HEK293T (cell line): ENCODE measurements at regions not wholly inside any gene's neighbourhood (a gene's known extent, or its start where the extent isn't known, plus 50 kb on each side); places are given as distances from the start of the nearest gene placed in this dataset.

Source experiments
- CTCF ChIA-PET: fragments of 350-600 bp; formaldehyde crosslinking; extraction: SDS; loops from one replicate; lab custom pipeline; 2021; ENCODE audit warnings: antibody characterized with exemption, inconsistent platforms; lab: Yijun Ruan, JAX
- POLR2A ChIA-PET: fragments of 350-600 bp; formaldehyde crosslinking; extraction: SDS; loops from one replicate; lab custom pipeline; 2020; ENCODE audit warnings: antibody characterized with exemption, inconsistent platforms; lab: Yijun Ruan, JAX
- DNase-seq: peaks from one replicate; pipeline ENCODE4 v3.0.0; 2012; ENCODE audit warnings: mixed read lengths; ENCODE audit errors: extremely low spot score
- ARNT ChIP-seq: fragments of 450-650 bp; IDR thresholded peaks from 2 replicates; pipeline ENCODE4 v1.6.1; 2017; ENCODE audit warnings: mild to moderate bottlenecking
- BHLHE40 ChIP-seq: fragments of 450-650 bp; IDR thresholded peaks from 2 replicates; pipeline ENCODE4 v1.6.1; 2016; ENCODE audit warnings: mild to moderate bottlenecking, moderate library complexity, borderline replicate concordance
- CTBP1 ChIP-seq: fragments of 450-650 bp; IDR thresholded peaks from 2 replicates; pipeline ENCODE4 v1.6.1; 2016; ENCODE audit warnings: borderline replicate concordance
- ELF4 ChIP-seq: fragments of 450-650 bp; IDR thresholded peaks from 2 replicates; pipeline ENCODE4 v1.6.1; 2017; ENCODE audit warnings: antibody characterized with exemption
- FOXA1 ChIP-seq: fragments of 450-650 bp; IDR thresholded peaks from 2 replicates; pipeline ENCODE4 v1.6.1; 2016; ENCODE audit warnings: mild to moderate bottlenecking
- FOXK2 ChIP-seq: fragments of 450-650 bp; IDR thresholded peaks from 2 replicates; pipeline ENCODE4 v1.6.1; 2016; ENCODE audit warnings: mild to moderate bottlenecking
- FOXM1 ChIP-seq: fragments of 450-650 bp; IDR thresholded peaks from 2 replicates; pipeline ENCODE4 v1.6.1; 2017; ENCODE audit warnings: mild to moderate bottlenecking, borderline replicate concordance
- HDGF ChIP-seq: fragments of 450-650 bp; IDR thresholded peaks from 2 replicates; pipeline ENCODE4 v1.6.1; 2017; ENCODE audit warnings: antibody characterized with exemption, borderline replicate concordance
- L3MBTL2 ChIP-seq: fragments of 450-650 bp; conservative IDR thresholded peaks from 2 replicates; pipeline ENCODE4 v1.6.1; 2016; ENCODE audit warnings: mild to moderate bottlenecking
- LEF1 ChIP-seq: fragments of 450-650 bp; IDR thresholded peaks from 2 replicates; pipeline ENCODE4 v1.6.1; 2017; ENCODE audit warnings: mild to moderate bottlenecking, borderline replicate concordance
- NFRKB ChIP-seq: fragments of 450-650 bp; IDR thresholded peaks from 2 replicates; pipeline ENCODE4 v1.6.1; 2016; ENCODE audit warnings: mild to moderate bottlenecking, moderate library complexity
- PKNOX1 ChIP-seq: fragments of 450-650 bp; IDR thresholded peaks from 2 replicates; pipeline ENCODE4 v1.6.1; 2016
- SP1 ChIP-seq: fragments of 450-650 bp; IDR thresholded peaks from 2 replicates; pipeline ENCODE4 v1.6.1; 2017
- SUZ12 ChIP-seq: fragments of 450-650 bp; IDR thresholded peaks from 2 replicates; pipeline ENCODE4 v1.6.1; 2016; ENCODE audit warnings: mild to moderate bottlenecking
- TARDBP ChIP-seq: fragments of 450-650 bp; IDR thresholded peaks from 2 replicates; pipeline ENCODE4 v1.6.1; 2016
- ZNF384 ChIP-seq: fragments of 450-650 bp; IDR thresholded peaks from 2 replicates; pipeline ENCODE4 v1.6.1; 2016

- ChIA-PET CTCF (interaction anchor here (0.6 kb wide), 1 partner anchor 611 kb away, joined by 4 read pairs; no protein-coding TSS in a partner anchor), POLR2A (no interaction called here)
- TF ChIP-seq FOXK2 (no peak), HDGF (no peak), SUZ12 (no peak), PKNOX1 (no peak), NFRKB (no peak), BHLHE40 (no peak), ZNF384 (no peak), ELF4 (no peak), L3MBTL2 (no peak), LEF1 (no peak), ARNT (no peak), TARDBP (no peak), FOXM1 (no peak), SP1 (no peak), FOXA1 (no peak), CTBP1 (no peak)
- no peak for DNase-seq
Observed at GRCh38 chr4:184900184-184900583, 74.4 kb upstream of the ACSL1 start.

- DNase-seq, result no peak
- POLR2A ChIA-PET, result no interaction called here
- CTCF ChIA-PET, result interaction anchor here (1.0 kb wide), 1 partner anchor 157 kb away, joined by 3 read pairs; no protein-coding TSS in a partner anchor
- TF ChIP-seq FOXA1, result no peak
- no peak for TF ChIP-seq HDGF
- no peak for TF ChIP-seq SUZ12
- no peak for TF ChIP-seq TARDBP
- TF ChIP-seq NFRKB, result no peak
- TF ChIP-seq PKNOX1, result no peak
- TF ChIP-seq FOXK2, result no peak
- no peak for TF ChIP-seq SP1
- no peak for TF ChIP-seq BHLHE40
- TF ChIP-seq ARNT, result no peak
- no peak for TF ChIP-seq ELF4
- no peak for TF ChIP-seq LEF1
- TF ChIP-seq FOXM1, result no peak
- no peak for TF ChIP-seq CTBP1
- TF ChIP-seq ZNF384, result no peak
- no peak for TF ChIP-seq L3MBTL2
Observed at GRCh38 chr4:184902550-184902949, 76.8 kb upstream of the ACSL1 start.

- ChIA-PET POLR2A (no interaction called here), CTCF (no interaction called here)
- TF ChIP-seq BHLHE40, result no peak
- TF ChIP-seq FOXK2, result no peak
- TF ChIP-seq FOXA1, result no peak
- TF ChIP-seq ZNF384, result no peak
- TF ChIP-seq FOXM1, result no peak
- TF ChIP-seq SUZ12, result no peak
- TF ChIP-seq ELF4, result no peak
- TF ChIP-seq SP1, result no peak
- no peak for TF ChIP-seq NFRKB
- TF ChIP-seq L3MBTL2, result no peak
- no peak for TF ChIP-seq ARNT
- no peak for TF ChIP-seq HDGF
- TF ChIP-seq TARDBP, result no peak
- TF ChIP-seq PKNOX1, result no peak
- TF ChIP-seq LEF1, result no peak
- TF ChIP-seq CTBP1, result no peak
- DNase-seq, result no peak
Observed at GRCh38 chr4:184906480-184907097, 80.8 kb upstream of the ACSL1 start.

- POLR2A ChIA-PET, result no interaction called here
- DNase-seq, result no peak
- no peak for TF ChIP-seq ZNF384
- no peak for TF ChIP-seq FOXK2
- no peak for TF ChIP-seq FOXA1
- TF ChIP-seq SUZ12, result no peak
- TF ChIP-seq ELF4, result no peak
- TF ChIP-seq L3MBTL2, result no peak
- TF ChIP-seq PKNOX1, result no peak
- TF ChIP-seq FOXM1, result no peak
- no peak for TF ChIP-seq CTBP1
- no peak for TF ChIP-seq LEF1
- no peak for TF ChIP-seq TARDBP
- no peak for TF ChIP-seq ARNT
- no peak for TF ChIP-seq NFRKB
- TF ChIP-seq SP1, result no peak
- TF ChIP-seq HDGF, result no peak
- no peak for TF ChIP-seq BHLHE40
- CTCF ChIA-PET, result no interaction called here
Observed at GRCh38 chr4:184907216-184907615, 81.4 kb upstream of the ACSL1 start.

GRCh38 chr4:184907810-184908209 is 82.0 kb upstream of the ACSL1 start:
- ChIA-PET POLR2A (no interaction called here), CTCF (no interaction called here)
- TF ChIP-seq ELF4 (no peak), SP1 (no peak), SUZ12 (no peak), ARNT (no peak)
- DNase-seq, result no peak
